Spleen (tissue), 7 donors: ENCODE measurements at regions not wholly inside any gene's neighbourhood (a gene's known extent, or its start where the extent isn't known, plus 50 kb on each side); places are given as distances from the start of the nearest gene placed in this dataset.

Experiments
- POLR2A ChIP-seq, 3 donors: fragments of 450-650 bp; IDR thresholded peaks; one replicate each; pipeline ENCODE4 v1.5.1; 2017; ENCODE audit warnings: antibody characterized with exemption in 3 of 3, mild to moderate bottlenecking in 1 of 3
- TF ChIP-seq, protein P1 (sequence below), 11 experiments: fragments of 200-600 bp in 7 of 11; fragments of 450-650 bp in 4 of 11; sonication (generic) in 4 of 11; IDR thresholded peaks in 8 of 11; conservative IDR thresholded peaks in 3 of 11; 1 replicate in 7 of 11; 2 replicates in 4 of 11; pipeline versions ENCODE4 v1.4.0 to v1.8.0; 2016 to 2021; ENCODE audit warnings: antibody characterized with exemption in 11 of 11, inconsistent platforms in 4 of 11, mild to moderate bottlenecking in 1 of 11
- donor health status: DM: no; HTN: no; CAD: no; lungs with moderate emphysema.
- donor health status: DM: no; HTN: no; CAD: no.
- donor health status: DM: no; HTN: no; CAD: no.

DNA sequence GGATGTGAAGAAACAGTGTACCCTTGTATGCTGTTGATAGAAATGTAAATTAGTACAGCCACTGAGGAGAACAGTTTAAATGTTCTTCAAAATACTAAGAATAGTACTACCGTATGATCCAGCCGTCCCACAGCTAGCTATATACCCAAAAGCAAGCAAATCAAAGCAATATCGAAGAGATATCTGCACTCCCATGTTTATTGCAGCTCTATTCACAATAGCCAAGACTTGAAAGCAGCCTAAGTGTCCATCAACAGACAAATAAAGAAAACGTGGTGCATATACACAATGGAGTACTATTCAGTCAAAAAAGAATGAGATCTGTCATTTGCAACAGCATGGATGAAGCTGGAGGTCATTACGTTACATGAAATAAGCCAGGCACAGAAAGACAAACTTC, 88.5 kb upstream of the SLC38A4 start:
- TF ChIP-seq, protein P1, sequence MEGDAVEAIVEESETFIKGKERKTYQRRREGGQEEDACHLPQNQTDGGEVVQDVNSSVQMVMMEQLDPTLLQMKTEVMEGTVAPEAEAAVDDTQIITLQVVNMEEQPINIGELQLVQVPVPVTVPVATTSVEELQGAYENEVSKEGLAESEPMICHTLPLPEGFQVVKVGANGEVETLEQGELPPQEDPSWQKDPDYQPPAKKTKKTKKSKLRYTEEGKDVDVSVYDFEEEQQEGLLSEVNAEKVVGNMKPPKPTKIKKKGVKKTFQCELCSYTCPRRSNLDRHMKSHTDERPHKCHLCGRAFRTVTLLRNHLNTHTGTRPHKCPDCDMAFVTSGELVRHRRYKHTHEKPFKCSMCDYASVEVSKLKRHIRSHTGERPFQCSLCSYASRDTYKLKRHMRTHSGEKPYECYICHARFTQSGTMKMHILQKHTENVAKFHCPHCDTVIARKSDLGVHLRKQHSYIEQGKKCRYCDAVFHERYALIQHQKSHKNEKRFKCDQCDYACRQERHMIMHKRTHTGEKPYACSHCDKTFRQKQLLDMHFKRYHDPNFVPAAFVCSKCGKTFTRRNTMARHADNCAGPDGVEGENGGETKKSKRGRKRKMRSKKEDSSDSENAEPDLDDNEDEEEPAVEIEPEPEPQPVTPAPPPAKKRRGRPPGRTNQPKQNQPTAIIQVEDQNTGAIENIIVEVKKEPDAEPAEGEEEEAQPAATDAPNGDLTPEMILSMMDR (IDR thresholded peaks at IDR 0.05 in 8 of 11, conservative IDR thresholded peaks at IDR 0.05 in 3 of 11) = no peak
- no peak for TF ChIP-seq POLR2A (IDR thresholded peaks at IDR 0.05)
